ENCODE measurements at regions not wholly inside any gene's neighbourhood (a gene's known extent, or its start where the extent isn't known, plus 50 kb on each side); places are given as distances from the start of the nearest gene placed in this dataset.

DNA sequence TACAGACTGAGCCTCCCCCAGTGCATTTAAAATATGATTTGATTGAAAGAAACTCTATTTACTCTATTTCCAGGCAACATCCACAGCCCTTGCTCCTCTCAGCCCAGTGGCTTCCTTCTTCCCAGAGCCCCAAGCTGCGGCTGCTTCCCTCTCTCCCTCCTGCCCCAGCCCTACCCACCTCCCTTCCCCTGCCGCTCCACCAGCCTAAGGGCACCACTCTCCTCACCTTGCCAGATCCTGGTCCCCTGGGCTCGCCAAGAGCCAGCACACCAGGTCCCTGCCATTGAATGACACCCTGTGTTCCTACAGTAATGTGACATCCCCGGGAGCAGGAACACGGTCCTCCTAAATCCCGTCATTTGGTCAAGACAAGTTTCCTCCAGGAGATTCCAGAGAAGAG lies 236.0 kb downstream of the RBFOX3 start:
- DNase-seq (ENCODE audit: low read depth in 3 of 3, low spot score in 1 of 3): no peak

DNA sequence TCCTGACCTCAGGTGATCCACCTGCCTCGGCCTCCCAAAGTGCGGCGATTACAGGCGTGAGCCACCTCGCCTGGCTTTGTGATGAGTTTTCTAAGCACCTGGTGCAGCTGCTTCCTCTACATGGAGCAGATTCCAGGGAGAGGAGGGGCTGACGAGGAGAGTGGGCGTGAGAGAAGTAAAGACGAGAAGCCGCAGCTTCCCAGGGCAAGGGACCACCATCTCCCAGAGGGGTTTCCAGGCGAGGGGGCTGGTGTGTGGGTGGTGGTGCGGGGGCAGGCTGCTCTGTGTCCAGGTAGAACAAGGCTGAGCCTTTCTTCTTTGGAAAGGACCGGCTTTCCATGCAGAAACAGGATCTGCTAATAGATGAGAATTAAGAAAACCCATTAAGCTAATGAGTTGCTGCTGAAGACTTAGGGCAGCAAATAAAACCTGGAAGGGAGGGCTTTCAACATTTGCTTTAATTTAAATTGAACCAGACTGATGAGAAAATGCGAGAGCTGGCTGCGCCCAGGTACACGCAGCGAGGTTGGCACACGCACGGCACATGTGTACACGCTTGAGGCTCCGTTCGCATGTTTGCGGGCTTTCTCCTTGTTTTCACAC lies 236.7 kb downstream of the RBFOX3 start:
- no peak for DNase-seq (ENCODE audit: low read depth in 3 of 3, low spot score in 1 of 3)

GRCh38 chr17:79372470-79373238 lies 238.2 kb downstream of the RBFOX3 start:
- DNase-seq (ENCODE audit: low read depth in 3 of 3, low spot score in 1 of 3): no peak

- DNase-seq (ENCODE audit: low read depth in 3 of 3, low spot score in 1 of 3): no peak
Measured at GRCh38 chr17:79371984-79372383, 238.9 kb downstream of the RBFOX3 start.

DNA sequence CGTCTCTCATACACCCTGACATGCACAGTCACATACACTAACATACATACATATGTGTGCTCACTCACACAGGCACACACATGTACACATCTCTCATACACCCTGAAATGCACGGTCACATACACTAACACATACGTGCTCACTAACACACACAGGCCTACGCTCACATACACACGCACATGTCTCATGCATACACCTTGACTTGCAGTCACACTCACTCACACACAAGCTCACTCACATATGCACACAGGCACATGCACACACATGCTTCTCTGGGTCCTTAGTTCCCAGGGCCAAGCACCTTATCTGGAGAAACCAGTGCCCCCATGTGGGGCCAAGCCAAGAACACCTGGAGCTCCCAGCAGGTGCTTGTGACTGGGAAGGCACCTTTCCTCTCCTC lies 240.3 kb downstream of the RBFOX3 start:
- DNase-seq (ENCODE audit: low read depth in 3 of 3, low spot score in 1 of 3): no peak

DNA sequence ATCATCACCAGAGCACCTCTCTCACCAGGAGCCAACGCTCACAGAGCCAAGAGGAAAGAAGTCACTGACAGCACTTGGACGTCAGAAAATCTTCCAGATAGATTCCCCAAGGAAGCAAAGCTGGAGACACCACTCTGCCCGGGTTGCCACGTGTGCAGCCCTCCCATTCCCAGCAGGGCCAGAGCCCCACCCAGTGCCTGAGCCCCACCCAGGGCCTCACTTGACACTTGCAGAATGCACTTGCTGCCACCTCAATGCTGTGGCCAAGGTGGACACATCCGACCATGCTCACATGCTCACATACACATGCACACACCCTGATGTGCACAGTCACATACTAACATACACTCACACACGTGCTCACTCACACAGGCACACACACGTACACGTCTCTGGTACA lies 240.7 kb downstream of the RBFOX3 start:
- no peak for DNase-seq (ENCODE audit: low read depth in 3 of 3, low spot score in 1 of 3)

DNA sequence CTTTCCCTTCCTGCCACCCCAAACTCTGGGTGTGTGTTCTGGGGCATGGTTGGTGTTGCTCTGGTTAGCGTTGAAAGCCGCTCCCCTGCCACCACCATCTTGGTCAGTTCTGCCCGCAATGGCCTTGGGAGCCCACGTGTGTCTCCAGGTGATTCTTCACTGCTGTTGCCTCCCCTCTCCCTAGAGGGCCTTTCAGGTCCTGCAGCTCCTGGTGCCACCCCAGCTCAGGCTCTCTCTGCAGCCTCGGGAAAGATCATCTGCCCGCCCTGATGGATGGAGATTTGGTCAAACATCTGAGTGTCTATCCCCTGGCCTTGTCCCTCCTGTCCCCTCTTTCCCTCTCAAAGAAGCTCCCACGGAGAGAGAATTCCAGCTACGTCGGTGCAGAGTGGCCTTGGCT lies 241.3 kb downstream of the RBFOX3 start:
- DNase-seq (ENCODE audit: low read depth in 3 of 3, low spot score in 1 of 3): no peak

DNA sequence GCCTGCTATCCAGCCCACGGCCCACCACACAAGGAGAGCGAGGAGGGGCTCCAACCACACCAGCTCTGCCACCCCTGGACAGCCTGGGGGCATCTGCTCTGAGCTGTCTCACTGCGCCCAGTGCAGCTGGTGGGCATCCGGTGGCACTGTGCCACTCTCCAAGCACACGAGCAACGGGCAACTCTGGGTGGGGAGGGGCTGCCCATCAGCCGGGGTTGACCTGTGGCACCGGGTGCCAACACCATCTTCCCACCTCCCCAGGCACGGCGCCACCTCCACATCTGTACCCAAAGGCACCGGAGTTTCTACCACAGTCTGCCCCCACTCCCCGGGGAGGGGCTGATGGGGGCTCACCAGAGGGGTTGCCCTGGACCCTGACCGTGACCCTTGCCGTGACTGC lies 241.8 kb downstream of the RBFOX3 start:
- no peak for DNase-seq (ENCODE audit: low read depth in 3 of 3, low spot score in 1 of 3)

DNA sequence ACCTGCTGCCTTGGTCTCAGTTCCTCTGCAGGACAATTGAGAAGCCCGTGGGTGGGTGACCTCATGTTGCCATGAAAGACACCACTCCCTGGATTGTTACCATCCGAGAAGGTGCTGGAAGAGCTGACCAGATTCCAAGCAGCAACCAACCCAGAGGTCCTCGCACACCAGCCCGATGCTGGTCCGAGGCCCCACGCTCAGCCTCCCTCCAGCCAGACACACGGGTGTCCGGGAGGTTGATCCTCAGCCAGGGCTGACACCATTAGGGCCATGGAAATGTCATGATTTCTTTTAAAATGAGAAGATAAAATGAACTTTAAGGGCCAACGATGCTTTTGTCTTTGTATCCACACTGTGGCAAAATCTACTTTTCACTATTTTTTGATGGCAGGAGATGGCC lies 242.3 kb downstream of the RBFOX3 start:
- DNase-seq (ENCODE audit: low read depth in 3 of 3, low spot score in 1 of 3): no peak

GRCh38 chr17:79366988-79367571 lies 243.8 kb downstream of the RBFOX3 start:
- no peak for DNase-seq (ENCODE audit: low read depth in 3 of 3, low spot score in 1 of 3)

GRCh38 chr17:79365836-79366770 lies 244.7 kb downstream of the RBFOX3 start:
- no peak for DNase-seq (ENCODE audit: low read depth in 3 of 3, low spot score in 1 of 3)

- no peak for DNase-seq (ENCODE audit: low read depth in 3 of 3, low spot score in 1 of 3)
Measured at GRCh38 chr17:79365351-79365750, 245.5 kb downstream of the RBFOX3 start.

DNA sequence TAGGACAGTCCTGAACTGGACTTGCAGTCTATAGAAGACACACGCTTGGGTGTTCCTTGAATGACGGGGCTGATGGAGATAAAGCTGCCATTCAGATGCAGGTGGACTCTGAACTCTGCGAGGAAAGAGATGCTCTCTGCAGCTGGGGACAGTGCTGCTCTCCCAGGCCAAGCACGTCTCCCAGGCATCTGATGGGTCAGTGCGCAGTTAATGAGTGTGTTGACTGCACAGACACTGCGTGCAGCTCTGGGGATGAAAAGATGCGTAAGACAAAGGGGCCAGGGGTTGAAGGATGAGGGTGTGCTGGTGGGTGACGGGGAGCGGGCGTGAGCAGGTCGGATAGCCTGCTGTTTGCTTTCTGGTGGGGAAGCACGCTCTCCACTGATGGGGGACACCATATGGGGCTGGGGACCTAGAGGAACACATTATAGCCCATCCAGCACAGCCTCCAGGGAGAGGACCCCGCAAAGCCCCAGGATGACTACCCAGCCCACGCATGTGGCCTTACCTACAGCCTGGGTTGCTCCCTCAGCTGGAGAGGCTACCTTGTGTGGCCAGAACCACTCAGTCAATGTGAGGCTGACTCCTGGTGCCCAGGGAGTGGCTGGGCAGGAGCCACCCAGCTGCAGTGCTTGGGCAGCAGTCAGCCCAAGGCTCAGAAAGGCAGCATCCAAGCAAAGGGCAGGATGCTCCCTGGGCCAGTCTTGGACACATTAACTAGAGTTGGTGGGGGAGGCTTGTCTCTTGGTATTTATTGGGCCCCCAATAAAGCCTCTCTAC lies 246.3 kb downstream of the RBFOX3 start:
- no peak for DNase-seq (ENCODE audit: low read depth in 3 of 3, low spot score in 1 of 3)

DNA sequence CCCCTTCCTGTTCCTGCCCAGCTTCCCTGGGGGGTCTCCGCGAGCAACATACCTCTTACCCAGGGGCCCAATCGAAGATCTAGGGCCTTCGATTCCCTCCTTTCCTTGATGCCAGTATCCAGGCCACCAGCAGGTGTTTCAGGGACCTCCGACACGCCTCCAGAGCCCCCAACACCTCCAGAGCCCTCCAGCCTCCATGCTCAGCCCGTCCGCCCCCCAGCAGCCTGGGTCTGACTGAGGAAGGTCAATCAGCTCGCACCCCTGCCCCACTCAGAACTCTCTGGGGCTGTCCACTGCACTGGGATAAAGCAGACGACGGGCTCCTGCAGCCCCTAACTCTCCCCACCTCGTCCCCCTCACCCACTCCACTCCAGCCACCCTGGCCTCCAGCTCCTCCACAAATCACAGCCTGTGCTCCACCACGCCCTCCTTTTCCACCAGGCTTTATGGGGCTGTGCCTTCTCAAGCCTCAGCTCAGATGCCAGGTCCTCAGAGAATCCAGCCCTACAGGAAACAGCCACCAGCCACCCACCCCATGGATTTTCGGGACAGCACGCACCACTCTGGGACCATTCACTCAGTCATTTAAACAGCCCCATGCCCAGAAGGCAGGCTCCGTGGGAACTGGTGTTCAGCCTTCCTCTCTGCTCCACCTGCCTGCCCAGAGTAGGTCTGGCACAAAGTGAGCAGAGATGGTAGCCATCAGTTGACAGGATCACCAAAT lies 247.1 kb downstream of the RBFOX3 start:
- DNase-seq (ENCODE audit: low read depth in 3 of 3, low spot score in 1 of 3): no peak

DNA sequence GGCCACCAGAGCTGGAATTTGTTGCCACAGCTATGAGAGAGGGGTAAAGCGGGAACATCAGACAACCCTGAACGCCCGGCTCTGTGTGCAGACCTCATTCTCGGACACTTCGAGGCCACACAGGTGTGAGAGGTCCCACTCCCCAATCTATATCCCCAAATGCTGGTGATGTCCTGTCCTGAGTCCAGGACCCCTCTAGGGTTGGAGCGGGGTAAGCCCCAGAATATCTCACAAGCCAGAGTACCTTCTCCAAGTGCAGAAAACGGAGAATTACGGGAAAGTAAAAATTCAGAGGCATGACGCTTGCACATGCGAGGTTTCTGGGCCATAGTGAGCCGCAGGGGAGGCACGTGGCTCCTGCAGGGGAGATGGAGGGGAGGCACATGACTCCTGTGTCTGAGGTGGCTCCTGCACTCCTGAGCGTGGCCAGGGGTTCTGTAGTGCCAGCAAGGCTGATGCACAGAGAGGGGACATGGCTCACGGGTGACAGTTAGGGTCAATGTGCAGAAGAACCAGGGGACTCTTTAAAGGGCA lies 248.0 kb downstream of the RBFOX3 start:
- no peak for DNase-seq (ENCODE audit: low read depth in 3 of 3, low spot score in 1 of 3)

- DNase-seq (ENCODE audit: low read depth in 3 of 3, low spot score in 1 of 3): no peak
Measured at GRCh38 chr17:79361873-79362771, 248.7 kb downstream of the RBFOX3 start.

DNA sequence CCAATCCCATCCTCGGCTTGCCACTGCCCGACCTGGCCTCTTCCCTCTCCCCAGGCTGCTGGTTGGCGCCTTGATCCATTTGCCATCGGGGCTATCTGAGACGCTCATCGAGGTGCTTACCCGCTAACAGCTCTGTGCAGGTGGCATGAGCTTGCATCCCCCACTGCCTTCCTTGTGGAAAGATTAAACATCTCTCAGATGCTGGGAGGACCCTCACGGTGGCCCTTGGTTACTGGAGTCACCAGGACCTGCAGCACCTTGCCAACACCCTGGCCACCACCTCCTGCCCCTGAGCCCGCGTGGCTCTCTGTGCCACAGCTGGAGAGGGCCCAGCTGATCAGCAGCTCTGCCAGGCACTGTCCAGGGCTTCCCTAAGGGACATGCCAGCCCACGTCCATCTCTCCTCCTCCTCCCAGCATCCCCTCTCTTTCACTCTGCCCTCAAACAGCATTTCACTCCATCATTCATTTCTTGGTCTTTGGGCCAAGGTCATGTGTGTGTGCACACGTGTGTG lies 249.6 kb downstream of the RBFOX3 start:
- DNase-seq (ENCODE audit: low read depth in 3 of 3, low spot score in 1 of 3): no peak

DNA sequence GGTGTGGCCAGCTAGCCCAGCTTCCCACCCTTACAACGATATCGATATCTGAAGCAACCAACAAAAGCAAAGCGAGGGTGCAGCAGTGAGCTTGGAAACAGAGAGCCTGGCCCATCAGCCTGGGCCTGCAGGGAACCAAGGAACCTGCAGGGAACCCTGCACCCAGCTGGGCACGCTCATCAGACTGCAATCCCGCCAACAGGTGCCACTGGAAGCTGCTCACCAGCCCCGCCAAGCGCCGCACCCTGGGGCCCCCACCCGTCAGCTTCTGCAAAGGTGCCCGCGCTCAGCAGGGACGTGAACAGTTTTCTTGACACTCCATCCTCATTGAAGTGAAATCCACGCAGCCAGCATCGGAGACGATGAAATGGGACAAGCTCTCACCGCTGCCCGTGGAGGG lies 250.7 kb downstream of the RBFOX3 start:
- DNase-seq (ENCODE audit: low read depth in 3 of 3, low spot score in 1 of 3): no peak
